Kidney (tissue), 13 donors: ENCODE measurements at regions not wholly inside any gene's neighbourhood (a gene's known extent, or its start where the extent isn't known, plus 50 kb on each side); places are given as distances from the start of the nearest gene placed in this dataset.

Experiments used
- DNase-seq, 5 donors: peaks; one replicate each; pipeline ENCODE4 v3.0.0-alpha.2; 2013 to 2020
- FAIRE-seq: peaks from 2 replicates; lab custom pipeline; 2012; peaks lifted over from hg19 to GRCh38; lab: Jason Lieb, UNC
- H3K27ac ChIP-seq, 2 donors: one replicate each; pipeline ENCODE4 v1.7.0; 2013; ENCODE audit warnings: low read depth in 2 of 2, low read length in 2 of 2, inconsistent platforms in 1 of 2
- H3K27me3 ChIP-seq: one replicate; pipeline ENCODE4 v1.7.1; 2013; ENCODE audit warnings: low read length, inconsistent platforms; ENCODE audit not compliant: control insufficient read depth, insufficient read depth
- H3K36me3 ChIP-seq, 3 donors: one replicate each; pipeline versions ENCODE4 v1.7.0 to v1.7.1; 2013; ENCODE audit warnings: low read length in 3 of 3, control low read depth in 1 of 3, inconsistent platforms in 1 of 3; ENCODE audit not compliant: insufficient read depth in 3 of 3, control insufficient read depth in 2 of 3
- H3K4me1 ChIP-seq, 3 donors: one replicate each; pipeline versions ENCODE4 v1.7.0 to v1.7.1; 2013; ENCODE audit warnings: low read length in 3 of 3, inconsistent platforms in 1 of 3, low read depth in 1 of 3; ENCODE audit not compliant: control insufficient read depth in 2 of 3, insufficient read depth in 2 of 3
- H3K4me3 ChIP-seq, 3 donors: one replicate each; pipeline versions ENCODE4 v1.7.0 to v1.8.1; 2013; ENCODE audit warnings: low read length in 3 of 3, control low read depth in 1 of 3, inconsistent platforms in 1 of 3
- H3K9ac ChIP-seq, 3 donors: one replicate each; pipeline versions ENCODE4 v1.7.0 to v1.7.1; 2013; ENCODE audit warnings: low read length in 3 of 3, control low read depth in 1 of 3, inconsistent platforms in 1 of 3
- H3K9me3 ChIP-seq, 3 donors: one replicate each; pipeline versions ENCODE4 v1.7.0 to v1.7.1; 2013; ENCODE audit warnings: low read length in 3 of 3, control low read depth in 1 of 3, inconsistent platforms in 1 of 3; ENCODE audit not compliant: control insufficient read depth in 2 of 3, insufficient read depth in 1 of 3
- intact Hi-C: fragments of 100-400 bp; cut with DNase I; formaldehyde crosslinking; loops from one replicate; pipeline ENCODE4 v1.11.1; 2022
- TF ChIP-seq, protein P1 (sequence below): IDR thresholded peaks from 3 replicates; pipeline ENCODE4 v1.5.1; 2012; ENCODE audit warnings: mild to moderate bottlenecking, moderate library complexity, borderline replicate concordance; ENCODE audit not compliant: insufficient read depth; ENCODE audit errors: extremely low read depth
- donor health status: control.
- donor health status: control.
- donor health status: control.
- donor health status: control.
- donor health status: control.
- donor health status: DM: yes; HTN: yes; CAD: no.
- donor health status: Normal renal cell carcinoma (clear cell type).

DNA sequence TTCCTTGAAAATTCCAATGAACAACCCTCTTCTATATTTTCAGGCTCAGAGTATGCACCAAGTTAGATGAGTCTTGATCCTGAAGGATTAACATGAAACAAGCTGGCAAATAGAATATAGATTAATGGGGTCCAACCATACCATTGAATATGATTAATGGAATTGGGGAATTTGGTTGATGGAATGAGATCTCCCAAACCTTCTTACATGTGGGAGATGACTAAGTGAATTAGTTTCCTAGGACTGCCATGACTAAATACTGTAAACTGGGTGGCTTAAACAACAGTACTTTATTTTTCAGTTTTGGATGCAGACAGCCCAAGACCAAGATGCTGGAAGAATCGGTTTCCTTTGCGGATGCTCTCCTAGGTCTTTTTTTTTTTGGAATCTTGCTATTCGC, 347.0 kb downstream of the QKI start:
- DNase-seq (no peak), FAIRE-seq (no peak)
- Histone ChIP-seq H3K9me3 (no peaks in the 10 kb centered on the region), H3K36me3 (no peaks in the 10 kb centered on the region), H3K9ac (no peak overlapping the region), H3K27me3 (no peaks in the 10 kb centered on the region), H3K4me3 (no peak overlapping the region), H3K4me1 (no peaks in the 10 kb centered on the region), H3K27ac (no peak overlapping the region)
- intact Hi-C loops = no loop called here
- TF ChIP-seq, protein P1, sequence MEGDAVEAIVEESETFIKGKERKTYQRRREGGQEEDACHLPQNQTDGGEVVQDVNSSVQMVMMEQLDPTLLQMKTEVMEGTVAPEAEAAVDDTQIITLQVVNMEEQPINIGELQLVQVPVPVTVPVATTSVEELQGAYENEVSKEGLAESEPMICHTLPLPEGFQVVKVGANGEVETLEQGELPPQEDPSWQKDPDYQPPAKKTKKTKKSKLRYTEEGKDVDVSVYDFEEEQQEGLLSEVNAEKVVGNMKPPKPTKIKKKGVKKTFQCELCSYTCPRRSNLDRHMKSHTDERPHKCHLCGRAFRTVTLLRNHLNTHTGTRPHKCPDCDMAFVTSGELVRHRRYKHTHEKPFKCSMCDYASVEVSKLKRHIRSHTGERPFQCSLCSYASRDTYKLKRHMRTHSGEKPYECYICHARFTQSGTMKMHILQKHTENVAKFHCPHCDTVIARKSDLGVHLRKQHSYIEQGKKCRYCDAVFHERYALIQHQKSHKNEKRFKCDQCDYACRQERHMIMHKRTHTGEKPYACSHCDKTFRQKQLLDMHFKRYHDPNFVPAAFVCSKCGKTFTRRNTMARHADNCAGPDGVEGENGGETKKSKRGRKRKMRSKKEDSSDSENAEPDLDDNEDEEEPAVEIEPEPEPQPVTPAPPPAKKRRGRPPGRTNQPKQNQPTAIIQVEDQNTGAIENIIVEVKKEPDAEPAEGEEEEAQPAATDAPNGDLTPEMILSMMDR = no peak

- H3K27me3 ChIP-seq = no peaks in the 10 kb centered on the region
These were observed 346.3 kb downstream of the QKI start for GRCh38 chr6:163760860-163761259.

DNA sequence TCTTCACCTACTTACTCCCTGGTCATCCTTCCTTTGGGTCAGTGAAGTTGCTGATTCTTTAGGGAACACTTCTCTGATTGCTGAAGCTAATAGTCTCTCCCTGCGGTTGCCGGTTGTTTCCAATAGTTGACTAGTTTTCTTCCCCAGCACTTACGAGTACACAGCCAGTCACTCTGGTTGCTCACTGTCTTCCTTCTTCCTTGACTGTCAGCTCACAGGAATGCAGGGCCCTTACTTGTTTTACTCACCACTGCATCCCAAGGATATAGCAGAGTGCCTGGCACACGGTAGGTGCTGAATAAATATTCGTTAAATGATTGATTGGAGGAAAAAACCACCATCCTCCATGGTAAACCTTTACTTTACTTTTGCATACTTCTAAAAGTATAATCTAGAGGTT, 345.0 kb downstream of the QKI start:
- intact Hi-C loops = no loop called here
- H3K4me3 ChIP-seq = no peak overlapping the region
- no peak for DNase-seq
- H3K27ac ChIP-seq = no peak overlapping the region
- H3K27me3 ChIP-seq = no peaks in the 10 kb centered on the region
- no peaks in the 10 kb centered on the region for H3K36me3 ChIP-seq
- no peaks in the 10 kb centered on the region for H3K4me1 ChIP-seq
- H3K9ac ChIP-seq = no peak overlapping the region
- TF ChIP-seq, protein P1 = no peak
- FAIRE-seq = no peak
- H3K9me3 ChIP-seq = no peaks in the 10 kb centered on the region

More at GRCh38 chr6:163760860-163761259, 346.3 kb downstream of the QKI start:
- no peak overlapping the region for H3K9ac ChIP-seq
- intact Hi-C loops = no loop called here
- TF ChIP-seq, protein P1 = no peak
- DNase-seq (no peak), FAIRE-seq (no peak)
- no peaks in the 10 kb centered on the region for H3K9me3 ChIP-seq
- H3K27ac ChIP-seq = no peak overlapping the region
- no peaks in the 10 kb centered on the region for H3K4me1 ChIP-seq
- no peak overlapping the region for H3K4me3 ChIP-seq
- H3K36me3 ChIP-seq = no peaks in the 10 kb centered on the region

- H3K27ac ChIP-seq = no peak overlapping the region
- no peaks in the 10 kb centered on the region for H3K9me3 ChIP-seq
- H3K36me3 ChIP-seq = no peaks in the 10 kb centered on the region
- no peak overlapping the region for H3K4me3 ChIP-seq
- no peaks in the 10 kb centered on the region for H3K27me3 ChIP-seq
- TF ChIP-seq, protein P1 = no peak
- H3K9ac ChIP-seq = no peak overlapping the region
- DNase-seq = no peak
- intact Hi-C loops = no loop called here
- FAIRE-seq = no peak
- H3K4me1 ChIP-seq = no peaks in the 10 kb centered on the region
These were observed 343.0 kb downstream of the QKI start for GRCh38 chr6:163757520-163757919.
